Uterus (tissue), 3 donors: ENCODE measurements at regions not wholly inside any gene's neighbourhood (a gene's known extent, or its start where the extent isn't known, plus 50 kb on each side); places are given as distances from the start of the nearest gene placed in this dataset.

Experiments used
- DNase-seq, 2 donors: peaks; one replicate each; pipeline ENCODE4 v3.0.0-alpha.2; 2019 to 2020
- H3K27ac ChIP-seq, 2 donors: fragments of 200-600 bp; sonication (generic); 1 replicate in 1 of 2; 2 replicates in 1 of 2; pipeline ENCODE4 v1.5.1; 2016 to 2018
- H3K27me3 ChIP-seq, 2 donors: fragments of 200-600 bp; sonication (generic); one replicate each; pipeline ENCODE4 v1.5.1; 2018 to 2019; ENCODE audit warnings: control low read depth in 1 of 2
- H3K36me3 ChIP-seq, 2 donors: fragments of 200-600 bp; sonication (generic); one replicate each; pipeline ENCODE4 v1.5.1; 2019; ENCODE audit warnings: control low read depth in 1 of 2
- H3K4me1 ChIP-seq, 2 donors: fragments of 200-600 bp; sonication (generic); one replicate each; pipeline ENCODE4 v1.5.1; 2018 to 2019; ENCODE audit warnings: control low read depth in 1 of 2
- H3K4me3 ChIP-seq, 2 donors: fragments of 200-600 bp; sonication (generic); 1 replicate in 1 of 2; 2 replicates in 1 of 2; pipeline ENCODE4 v1.5.1; 2018 to 2019; ENCODE audit warnings: mild to moderate bottlenecking in 1 of 2
- H3K9me3 ChIP-seq, 2 donors: fragments of 200-600 bp; sonication (generic); one replicate each; pipeline ENCODE4 v1.5.1; 2019; ENCODE audit warnings: control low read depth in 1 of 2
- CTCF ChIP-seq, 4 experiments: fragments of 200-600 bp in 2 of 4; fragments of 450-650 bp in 2 of 4; sonication (generic) in 2 of 4; IDR thresholded peaks; one replicate each; pipeline ENCODE4 v1.5.1; 2016 to 2019; ENCODE audit warnings: antibody characterized with exemption in 4 of 4, mild to moderate bottlenecking in 2 of 4, moderate library complexity in 1 of 4
- POLR2A ChIP-seq, 2 donors: fragments of 450-650 bp; IDR thresholded peaks; one replicate each; pipeline ENCODE4 v1.6.1; 2016; ENCODE audit warnings: antibody characterized with exemption in 2 of 2, mild to moderate bottlenecking in 1 of 2, moderate library complexity in 1 of 2
- intact Hi-C: fragments of 100-400 bp; cut with DNase I; formaldehyde crosslinking; loops from one replicate; pipeline ENCODE4 v1.15.1; 2023; ENCODE audit warnings: low total_unique reads
- donor health status: DM: yes; HTN: yes; CAD: no.

GRCh38 chr12:127230843-127231260 lies 1036.1 kb upstream of the TMEM132C start:
- intact Hi-C loops, result no loop called here
- TF ChIP-seq POLR2A (IDR thresholded peaks at IDR 0.05) (no peak), CTCF (IDR thresholded peaks at IDR 0.05) (no peak)
- no peak overlapping the region for H3K4me3 ChIP-seq
- no peak for DNase-seq
- H3K4me1 ChIP-seq, result no peaks in the 10 kb centered on the region
- H3K9me3 ChIP-seq, result no peaks in the 10 kb centered on the region
- H3K27me3 ChIP-seq, result no peaks in the 10 kb centered on the region
- no peaks in the 10 kb centered on the region for H3K36me3 ChIP-seq
- no peak overlapping the region for H3K27ac ChIP-seq

- Histone ChIP-seq H3K36me3 (no peaks in the 10 kb centered on the region), H3K27me3 (no peaks in the 10 kb centered on the region), H3K4me1 (no peaks in the 10 kb centered on the region), H3K9me3 (no peaks in the 10 kb centered on the region), H3K4me3 (no peak overlapping the region), H3K27ac (no peak overlapping the region)
- intact Hi-C loops, result no loop called here
- no peak for DNase-seq
- TF ChIP-seq POLR2A (IDR thresholded peaks at IDR 0.05) (no peak), CTCF (IDR thresholded peaks at IDR 0.05) (no peak)
Measured at GRCh38 chr12:127231371-127231770, 1035.6 kb upstream of the TMEM132C start.

- H3K27ac ChIP-seq, result no peak overlapping the region
- TF ChIP-seq CTCF (IDR thresholded peaks at IDR 0.05), result no peak
- TF ChIP-seq POLR2A (IDR thresholded peaks at IDR 0.05), result no peak
- no peak overlapping the region for H3K4me3 ChIP-seq
- DNase-seq, result no peak
- H3K4me1 ChIP-seq, result no peaks in the 10 kb centered on the region
- H3K36me3 ChIP-seq, result no peaks in the 10 kb centered on the region
- H3K27me3 ChIP-seq, result no peaks in the 10 kb centered on the region
- no peaks in the 10 kb centered on the region for H3K9me3 ChIP-seq
- intact Hi-C loops, result no loop called here
Measured at GRCh38 chr12:127233016-127233415, 1034.0 kb upstream of the TMEM132C start.

- TF ChIP-seq POLR2A (IDR thresholded peaks at IDR 0.05), result no peak
- TF ChIP-seq CTCF (IDR thresholded peaks at IDR 0.05), result no peak
Measured at GRCh38 chr12:127235761-127236160, 1031.2 kb upstream of the TMEM132C start.

DNA sequence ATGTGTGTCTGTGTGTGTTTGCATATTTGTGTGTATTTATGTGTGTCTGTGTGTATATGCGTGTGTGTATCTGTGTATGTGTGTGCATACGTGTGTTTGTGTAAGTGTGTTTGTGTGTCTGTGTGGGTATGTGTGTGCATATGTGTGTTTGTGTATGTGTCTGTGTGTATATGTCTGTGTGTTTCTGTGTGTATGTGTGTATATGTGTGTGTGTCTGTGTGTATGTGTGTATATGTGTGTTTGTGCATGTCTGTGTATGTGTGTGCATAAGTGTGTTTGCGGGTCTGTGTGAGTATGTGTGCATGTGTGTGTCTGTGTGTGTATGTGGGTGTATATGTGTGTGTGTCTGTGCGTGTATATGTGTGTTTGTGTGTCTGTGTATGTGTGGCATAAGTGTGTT lies 1030.5 kb upstream of the TMEM132C start:
- Histone ChIP-seq H3K27me3 (no peaks in the 10 kb centered on the region), H3K4me3 (no peak overlapping the region), H3K4me1 (no peaks in the 10 kb centered on the region), H3K9me3 (no peaks in the 10 kb centered on the region), H3K36me3 (no peaks in the 10 kb centered on the region), H3K27ac (no peak overlapping the region)
- intact Hi-C loops, result no loop called here
- no peak for DNase-seq
- TF ChIP-seq POLR2A (IDR thresholded peaks at IDR 0.05) (no peak), CTCF (IDR thresholded peaks at IDR 0.05) (no peak)

More at GRCh38 chr12:127235761-127236160, 1031.2 kb upstream of the TMEM132C start:
- intact Hi-C loops, result no loop called here
- Histone ChIP-seq H3K27ac (no peak overlapping the region), H3K4me1 (no peaks in the 10 kb centered on the region), H3K4me3 (no peak overlapping the region), H3K36me3 (no peaks in the 10 kb centered on the region), H3K27me3 (no peaks in the 10 kb centered on the region), H3K9me3 (no peaks in the 10 kb centered on the region)
- DNase-seq, result no peak
